OCI-LY1 (cell line): ENCODE measurements at regions not wholly inside any gene's neighbourhood (a gene's known extent, or its start where the extent isn't known, plus 50 kb on each side); places are given as distances from the start of the nearest gene placed in this dataset.

Experiments
- H2AFZ ChIP-seq: fragments of 200-600 bp; sonication (generic), shearing (Covaris generic); 2 replicates; pipeline ENCODE4 v1.6.0; 2014; ENCODE audit warnings: antibody characterized with exemption, mild to moderate bottlenecking, low read length
- H3F3A ChIP-seq: fragments of 200-600 bp; sonication (generic), shearing (Covaris generic); 2 replicates; pipeline ENCODE4 v1.6.0; 2014; ENCODE audit warnings: mild to moderate bottlenecking, antibody characterized with exemption, low read length, moderate library complexity; ENCODE audit not compliant: insufficient read depth
- H3K27ac ChIP-seq: fragments of 200-600 bp; sonication (generic); 2 replicates; pipeline ENCODE4 v1.5.1; 2014; ENCODE audit warnings: low read length, mixed run types, mild to moderate bottlenecking, low read depth; ENCODE audit not compliant: poor library complexity, severe bottlenecking
- H3K27me3 ChIP-seq: fragments of 200-600 bp; sonication (generic); 2 replicates; pipeline ENCODE4 v1.6.0; 2014; ENCODE audit warnings: antibody characterized with exemption, mild to moderate bottlenecking, low read length, moderate library complexity; ENCODE audit not compliant: insufficient read depth
- H3K36me3 ChIP-seq: fragments of 200-600 bp; sonication (generic); 2 replicates; pipeline ENCODE4 v1.6.1; 2014; ENCODE audit warnings: mild to moderate bottlenecking, antibody characterized with exemption, low read length, moderate library complexity, mixed read lengths; ENCODE audit not compliant: insufficient read depth
- H3K4me1 ChIP-seq: fragments of 200-600 bp; sonication (generic); 2 replicates; pipeline ENCODE4 v1.5.1; 2014; ENCODE audit warnings: mild to moderate bottlenecking, low read length, moderate library complexity; ENCODE audit not compliant: insufficient read depth, severe bottlenecking
- H3K4me2 ChIP-seq: fragments of 200-600 bp; sonication (generic), shearing (Covaris generic); 2 replicates; pipeline ENCODE4 v1.6.1; 2014; ENCODE audit warnings: low read length
- H3K4me3 ChIP-seq: fragments of 200-600 bp; sonication (generic); 2 replicates; pipeline ENCODE4 v1.5.1; 2014; ENCODE audit warnings: low read length, low read depth, mild to moderate bottlenecking, mixed read lengths; ENCODE audit not compliant: poor library complexity, severe bottlenecking
- H3K79me2 ChIP-seq: fragments of 200-600 bp; shearing (Covaris generic); 2 replicates; pipeline ENCODE4 v1.6.1; 2016; ENCODE audit warnings: mixed run types, low read length, mixed read lengths; ENCODE audit not compliant: insufficient read depth
- H3K9ac ChIP-seq: fragments of 200-600 bp; sonication (generic), shearing (Covaris generic); 2 replicates; pipeline ENCODE4 v1.6.1; 2014; ENCODE audit warnings: mild to moderate bottlenecking, low read length, mixed read lengths
- H3K9me2 ChIP-seq: fragments of 200-600 bp; sonication (generic), shearing (Covaris generic); 2 replicates; pipeline ENCODE4 v1.6.1; 2014; ENCODE audit warnings: low read depth, mild to moderate bottlenecking, low read length, mixed read lengths
- H3K9me3 ChIP-seq: fragments of 200-600 bp; shearing (Covaris generic); 2 replicates; pipeline ENCODE4 v1.6.1; 2014; ENCODE audit warnings: low read length, mixed read lengths
- H4K20me1 ChIP-seq: fragments of 200-600 bp; sonication (generic), shearing (Covaris generic); 2 replicates; pipeline ENCODE4 v1.6.0; 2016; ENCODE audit warnings: mild to moderate bottlenecking, low read length; ENCODE audit not compliant: insufficient read depth
- CTCF ChIP-seq: fragments of 200-600 bp; sonication (generic), shearing (Covaris generic); IDR thresholded peaks from 2 replicates; pipeline ENCODE4 v1.5.1; 2017; ENCODE audit warnings: mild to moderate bottlenecking, antibody characterized with exemption, low read length, moderate library complexity, mixed read lengths
- EZH2 ChIP-seq: fragments of 200-600 bp; sonication (generic), shearing (Covaris generic); IDR thresholded peaks from 2 replicates; pipeline ENCODE4 v1.8.0; 2017; ENCODE audit warnings: borderline replicate concordance, mixed run types, mild to moderate bottlenecking, antibody characterized with exemption, low read length, moderate library complexity, mixed read lengths

DNA sequence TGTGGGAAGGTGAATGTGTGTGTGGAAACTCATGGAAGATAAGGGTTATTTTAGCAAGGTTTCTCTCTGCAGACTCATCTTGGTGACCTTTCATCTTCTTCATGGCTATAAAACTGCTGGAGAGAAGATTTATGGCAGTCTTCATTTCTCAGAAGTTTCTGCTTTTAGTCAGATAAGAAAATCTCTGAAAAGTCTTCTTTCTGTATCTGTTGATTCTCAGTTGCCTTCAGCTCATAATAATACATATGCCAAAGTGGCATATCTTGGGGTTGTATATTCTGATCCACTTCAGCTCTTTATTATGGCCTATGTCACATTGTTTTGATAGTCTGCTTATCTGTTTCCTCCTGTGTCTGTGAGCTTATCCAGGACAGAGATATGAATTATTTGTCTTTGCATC, 143.3 kb upstream of the TMTC4 start:
- H3K36me3 ChIP-seq = no peaks in the 10 kb centered on the region
- no peak overlapping the region for H3K4me3 ChIP-seq
- no peaks in the 10 kb centered on the region for H3K9me2 ChIP-seq
- H3F3A ChIP-seq = no peaks in the 10 kb centered on the region
- no peaks in the 10 kb centered on the region for H3K79me2 ChIP-seq
- H3K9me3 ChIP-seq = no peaks in the 10 kb centered on the region
- H3K4me1 ChIP-seq = no peaks in the 10 kb centered on the region
- H3K4me2 ChIP-seq = no peak overlapping the region
- no peak overlapping the region for H2AFZ ChIP-seq
- H3K27me3 ChIP-seq = no peaks in the 10 kb centered on the region
- H3K9ac ChIP-seq = no peak overlapping the region
- H3K27ac ChIP-seq = no peak overlapping the region
- H4K20me1 ChIP-seq = no peaks in the 10 kb centered on the region
- TF ChIP-seq EZH2 (no peak), CTCF (no peak)

DNA sequence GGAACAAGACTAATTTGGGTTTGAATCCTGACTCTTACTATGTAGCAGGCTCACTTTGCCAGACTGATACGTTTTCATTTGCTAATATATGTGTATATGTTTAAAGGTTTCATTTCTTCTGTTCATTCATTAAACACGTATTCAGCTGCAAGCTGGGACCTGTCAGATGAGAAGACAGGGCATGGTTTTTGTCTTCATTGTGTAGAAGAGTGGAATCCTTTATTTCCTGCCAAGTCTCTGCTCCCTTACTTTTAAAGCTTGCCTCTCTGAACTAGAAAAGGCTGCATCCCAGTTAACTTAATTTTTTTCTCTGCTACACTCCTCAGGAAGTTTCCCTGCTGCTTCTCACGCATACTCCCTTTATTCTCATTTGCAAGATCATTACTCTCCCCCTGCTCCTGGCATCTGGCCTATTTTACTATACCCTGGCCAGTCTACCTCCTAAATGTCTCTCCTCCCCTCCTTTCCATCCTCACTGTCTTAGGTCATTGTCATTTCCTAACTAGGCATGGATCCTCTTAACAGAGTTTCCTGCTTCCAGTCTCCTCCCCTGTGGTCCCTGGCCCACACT, 141.0 kb upstream of the TMTC4 start:
- no peak for TF ChIP-seq CTCF
- TF ChIP-seq EZH2 = no peak
- Histone ChIP-seq H3K4me3 (no peak overlapping the region), H3K9me3 (no peaks in the 10 kb centered on the region), H4K20me1 (no peaks in the 10 kb centered on the region), H3K9ac (no peak overlapping the region), H3K4me2 (no peak overlapping the region), H3K4me1 (no peaks in the 10 kb centered on the region), H3F3A (no peaks in the 10 kb centered on the region), H2AFZ (no peak overlapping the region), H3K27ac (no peak overlapping the region), H3K9me2 (no peaks in the 10 kb centered on the region), H3K27me3 (no peaks in the 10 kb centered on the region), H3K79me2 (no peaks in the 10 kb centered on the region), H3K36me3 (no peaks in the 10 kb centered on the region)

DNA sequence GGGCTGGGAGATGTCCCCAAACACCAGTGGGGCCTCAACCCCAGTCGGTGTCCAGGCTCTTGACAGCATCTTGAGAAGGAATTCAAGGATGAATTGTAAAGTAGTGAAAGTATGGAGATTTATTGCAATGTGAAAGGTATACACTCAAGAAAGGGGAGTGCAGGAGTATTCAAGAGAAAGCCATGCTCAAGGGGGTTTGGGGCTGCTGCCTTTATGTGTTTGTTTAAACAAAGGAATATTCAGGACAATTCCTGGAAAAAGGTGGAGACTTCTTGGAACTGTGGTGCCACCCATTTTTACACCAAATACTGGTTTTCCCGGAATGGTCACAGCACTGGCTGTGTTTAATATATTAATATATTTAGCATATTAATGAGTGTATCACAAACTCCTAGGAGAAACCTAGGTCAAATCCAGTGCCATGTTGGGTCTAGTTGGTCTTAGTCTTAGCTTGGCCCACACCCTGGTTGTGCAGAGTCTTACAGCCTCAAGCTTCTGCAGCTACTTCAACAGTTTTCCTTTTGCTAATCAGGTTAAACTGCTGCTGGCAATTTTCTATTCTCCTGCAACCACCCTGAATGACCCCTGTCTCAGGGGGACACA, 138.5 kb upstream of the TMTC4 start:
- no peaks in the 10 kb centered on the region for H3K79me2 ChIP-seq
- no peaks in the 10 kb centered on the region for H3F3A ChIP-seq
- H3K9ac ChIP-seq = no peak overlapping the region
- H2AFZ ChIP-seq = no peak overlapping the region
- no peak overlapping the region for H3K4me3 ChIP-seq
- no peaks in the 10 kb centered on the region for H3K4me1 ChIP-seq
- no peaks in the 10 kb centered on the region for H3K27me3 ChIP-seq
- no peaks in the 10 kb centered on the region for H3K36me3 ChIP-seq
- no peaks in the 10 kb centered on the region for H3K9me2 ChIP-seq
- no peaks in the 10 kb centered on the region for H3K9me3 ChIP-seq
- H3K4me2 ChIP-seq = no peak overlapping the region
- H3K27ac ChIP-seq = no peak overlapping the region
- no peaks in the 10 kb centered on the region for H4K20me1 ChIP-seq
- TF ChIP-seq EZH2 = no peak

GRCh38 chr13:100811928-100812327, 137.3 kb upstream of the TMTC4 start:
- H3K27ac ChIP-seq = no peak overlapping the region
- H3K79me2 ChIP-seq = no peaks in the 10 kb centered on the region
- H3K9me3 ChIP-seq = no peaks in the 10 kb centered on the region
- H2AFZ ChIP-seq = no peak overlapping the region
- H3K4me2 ChIP-seq = no peak overlapping the region
- TF ChIP-seq CTCF = no peak
- no peak for TF ChIP-seq EZH2
- no peaks in the 10 kb centered on the region for H3K4me1 ChIP-seq
- no peak overlapping the region for H3K4me3 ChIP-seq
- no peaks in the 10 kb centered on the region for H3K36me3 ChIP-seq
- no peaks in the 10 kb centered on the region for H3K9me2 ChIP-seq
- no peaks in the 10 kb centered on the region for H4K20me1 ChIP-seq
- H3K9ac ChIP-seq = no peak overlapping the region
- no peaks in the 10 kb centered on the region for H3K27me3 ChIP-seq
- H3F3A ChIP-seq = no peaks in the 10 kb centered on the region
